ENCODE measurements at regions not wholly inside any gene's neighbourhood (a gene's known extent, or its start where the extent isn't known, plus 50 kb on each side); places are given as distances from the start of the nearest gene placed in this dataset.
A peak's percentile ranks its signal among the peaks of the same experiment; 100 is the strongest.

DNA sequence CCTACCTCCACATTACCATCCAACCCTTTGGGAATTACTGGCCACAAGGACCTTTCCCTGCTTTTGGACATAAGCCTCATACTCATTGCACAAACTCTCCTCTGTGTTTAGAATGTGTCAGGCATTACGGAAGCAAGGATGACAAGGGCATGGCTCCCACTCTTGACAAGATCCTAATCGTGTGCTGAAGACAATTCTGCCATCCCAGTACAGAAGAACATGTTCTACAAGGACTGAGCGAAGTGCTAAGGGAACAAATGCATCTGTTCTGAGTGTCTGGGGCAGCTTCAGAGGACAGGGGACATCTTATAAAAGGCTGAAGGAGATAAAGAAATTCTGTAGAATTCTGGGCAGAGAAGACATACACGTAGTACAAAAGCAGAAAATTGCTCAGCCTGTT is 378.5 kb upstream of the CAMK1G start:
- DNase-seq = no peak

DNA sequence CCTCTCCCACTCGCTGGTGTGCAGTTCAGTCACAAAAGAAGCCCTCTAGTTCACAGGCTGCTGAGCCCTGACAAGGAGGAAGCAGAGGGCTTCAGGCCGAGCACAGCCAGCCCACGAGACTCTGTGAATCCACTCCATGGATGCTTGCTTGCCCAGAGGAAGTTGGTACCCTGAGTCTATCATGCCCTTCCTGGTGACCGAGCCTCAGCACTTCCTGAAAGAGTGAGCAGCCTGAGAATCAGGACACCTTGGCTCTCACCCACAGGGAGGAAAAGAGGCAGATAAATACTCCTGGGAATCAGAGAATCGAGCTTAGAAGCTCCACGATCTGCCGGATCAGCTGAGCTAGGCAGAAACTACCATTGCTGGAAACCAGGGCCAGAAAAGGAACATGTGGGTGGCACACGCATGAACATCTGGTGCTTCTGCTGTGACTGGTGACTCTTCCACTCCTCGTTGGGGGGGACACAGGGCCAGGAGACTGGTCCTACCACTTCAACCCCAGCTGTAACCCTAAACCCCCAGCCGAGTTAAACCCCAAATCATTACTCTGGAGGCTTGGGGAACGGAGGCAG is 376.3 kb upstream of the CAMK1G start:
- peak; percentile 27 for DNase-seq

DNA sequence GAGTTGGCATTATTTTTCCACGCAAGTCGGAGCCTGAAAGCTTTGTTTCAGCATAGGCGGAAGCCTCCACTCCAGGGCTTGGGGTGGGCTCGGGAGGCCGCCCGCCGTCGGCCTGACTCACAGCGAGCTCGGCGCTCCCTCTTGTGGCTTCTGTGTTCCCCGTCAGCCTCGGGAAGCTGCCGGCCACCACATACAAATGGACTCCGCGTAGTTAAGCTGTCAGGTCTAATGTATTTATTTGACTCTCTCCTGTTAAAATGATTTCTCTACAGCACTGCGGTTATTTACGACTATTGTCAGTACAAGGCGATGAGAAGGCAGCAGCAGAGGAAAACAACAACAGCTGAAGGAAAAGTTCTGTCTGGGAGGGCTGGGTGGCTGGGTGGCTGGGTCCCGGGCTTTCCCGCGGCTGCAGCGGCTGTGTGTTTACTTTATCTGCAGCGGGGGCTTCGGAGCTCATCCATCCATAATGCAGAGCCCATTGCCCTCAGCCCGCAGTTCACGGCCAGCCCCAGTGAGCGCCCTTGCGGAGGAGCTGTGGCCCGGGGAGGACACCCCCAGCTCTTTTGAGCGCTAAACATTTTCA is 375.7 kb upstream of the CAMK1G start:
- peak; percentile 72 for DNase-seq

DNA sequence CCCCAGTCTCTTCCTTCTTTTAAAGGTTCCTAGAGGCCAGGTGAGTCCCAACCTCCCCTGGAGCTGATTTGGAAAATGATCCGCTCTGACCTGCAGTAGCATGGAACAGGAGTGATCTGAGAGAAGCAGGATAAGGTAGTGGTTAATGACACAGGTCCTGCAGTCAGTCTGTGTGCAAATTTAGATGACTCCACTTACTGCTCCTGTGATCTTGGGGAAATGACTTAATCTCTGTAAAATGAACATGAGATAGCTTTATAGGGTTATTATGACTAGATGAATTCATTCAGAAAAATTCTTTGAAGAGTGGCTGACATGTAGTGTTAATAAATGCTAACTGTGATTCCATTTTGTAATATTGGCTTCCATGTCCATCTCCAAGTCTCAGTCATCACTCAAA is 374.9 kb upstream of the CAMK1G start:
- DNase-seq = no peak

DNA sequence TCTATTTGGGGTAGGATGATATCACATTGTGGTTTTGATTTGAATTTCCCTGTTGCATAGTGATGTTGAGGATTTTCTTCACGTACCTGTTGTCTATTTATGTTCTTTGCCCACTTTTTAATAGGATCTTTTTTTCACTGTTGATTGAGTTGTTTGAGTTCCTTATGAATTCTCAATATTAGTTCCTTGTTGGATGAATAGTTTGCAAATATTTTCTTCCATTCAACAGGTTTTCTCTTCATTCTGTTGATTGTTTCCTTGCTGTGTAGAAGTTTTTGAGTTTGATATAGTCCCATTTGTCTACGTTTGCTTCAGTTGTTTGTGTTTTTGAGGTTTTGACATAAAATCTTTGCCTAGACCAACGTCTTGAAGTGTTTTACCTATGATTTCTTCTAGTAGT is 369.5 kb upstream of the CAMK1G start:
- no peak for DNase-seq

DNA sequence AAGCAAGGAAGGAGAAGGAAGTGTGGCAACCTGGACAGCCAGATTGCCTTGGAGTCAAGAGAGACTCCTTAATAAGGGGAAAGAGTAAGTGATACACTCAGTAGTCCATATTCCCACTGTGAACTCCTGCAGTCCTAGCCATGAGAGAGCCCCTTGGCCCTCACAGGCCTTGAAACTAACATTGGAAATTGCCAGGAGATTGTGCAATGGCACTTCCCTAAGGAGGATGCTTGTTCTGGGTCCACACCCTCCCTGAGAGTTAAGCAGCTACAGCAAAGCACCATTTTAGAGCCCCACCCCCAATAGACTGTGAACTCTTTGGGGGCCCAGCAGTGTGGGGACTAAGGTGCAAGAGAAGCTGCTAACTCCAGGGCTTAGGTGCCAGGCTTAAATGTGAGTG is 367.7 kb upstream of the CAMK1G start:
- no peak for DNase-seq

DNA sequence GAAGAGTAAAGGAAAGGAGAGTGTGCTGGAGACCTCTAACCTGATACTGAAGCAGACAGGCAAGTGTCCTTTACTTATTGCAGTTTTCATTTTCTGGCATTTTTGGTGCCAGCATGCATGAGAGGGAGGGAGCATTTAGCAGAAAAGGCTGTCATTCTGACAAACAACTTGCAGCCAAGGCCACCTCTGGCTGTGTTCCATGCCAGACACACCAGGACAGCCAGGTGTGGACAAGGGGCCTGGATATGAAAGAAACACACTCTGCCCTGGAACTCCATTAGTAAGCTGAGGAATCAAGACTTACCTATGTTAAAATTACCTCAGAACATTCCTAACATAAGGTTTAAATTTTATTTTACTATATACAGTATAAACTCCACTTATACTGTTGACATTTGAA is 365.4 kb upstream of the CAMK1G start:
- no peak for DNase-seq

DNA sequence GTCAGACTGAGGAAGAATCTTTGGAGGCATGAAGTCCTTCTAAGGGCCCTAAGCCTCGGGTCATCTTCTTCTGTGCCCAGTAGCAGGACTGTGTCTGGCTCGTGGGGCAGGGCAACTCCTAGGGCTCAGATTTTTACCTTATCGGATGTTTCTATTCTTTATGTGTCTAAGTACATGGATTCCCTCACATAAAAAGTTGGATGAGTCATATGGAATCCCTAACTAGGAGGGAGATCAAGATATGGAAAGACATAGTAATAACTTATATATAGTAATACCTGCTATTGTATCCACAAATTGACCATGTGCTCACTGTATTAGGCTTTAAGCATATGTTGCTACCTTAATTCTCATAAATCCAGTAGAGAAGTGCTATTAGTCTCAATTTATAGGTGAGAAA is 364.5 kb upstream of the CAMK1G start:
- no peak for DNase-seq

DNA sequence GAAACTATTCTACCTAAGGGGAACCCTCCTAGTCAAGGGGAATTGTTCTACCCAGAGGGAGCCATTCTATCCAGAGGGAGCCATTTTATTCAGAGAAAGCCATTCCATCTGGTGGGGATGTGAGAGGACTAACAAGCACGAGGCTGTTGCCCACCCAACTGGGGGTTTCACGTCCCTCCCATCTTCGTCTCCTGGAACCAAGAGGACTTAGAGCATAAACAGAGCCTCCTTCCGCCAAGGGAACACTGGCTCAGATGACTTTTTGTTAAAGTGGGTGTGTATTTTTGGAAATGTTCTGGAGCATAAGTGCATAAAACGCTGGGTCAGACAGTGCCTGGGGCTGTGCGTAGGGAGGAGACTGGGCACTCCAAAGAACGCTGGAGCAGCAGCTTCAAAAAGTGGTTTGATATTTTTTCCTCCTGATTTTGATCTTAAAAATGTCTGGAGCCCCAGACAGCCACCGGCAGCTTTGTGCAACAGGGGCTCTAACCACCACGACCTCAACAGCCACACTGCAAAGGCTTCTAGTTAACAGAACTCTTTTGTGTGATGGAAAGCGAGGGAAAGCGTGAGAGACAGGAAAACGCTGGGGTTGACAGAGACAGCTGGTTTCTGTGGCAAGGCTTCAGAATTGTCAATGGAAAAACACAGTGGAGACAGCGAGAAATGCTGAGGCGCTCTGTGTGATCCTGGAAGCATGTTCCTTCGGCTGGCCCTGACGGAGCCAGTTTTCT is 363.6 kb upstream of the CAMK1G start:
- no peak for DNase-seq

DNA sequence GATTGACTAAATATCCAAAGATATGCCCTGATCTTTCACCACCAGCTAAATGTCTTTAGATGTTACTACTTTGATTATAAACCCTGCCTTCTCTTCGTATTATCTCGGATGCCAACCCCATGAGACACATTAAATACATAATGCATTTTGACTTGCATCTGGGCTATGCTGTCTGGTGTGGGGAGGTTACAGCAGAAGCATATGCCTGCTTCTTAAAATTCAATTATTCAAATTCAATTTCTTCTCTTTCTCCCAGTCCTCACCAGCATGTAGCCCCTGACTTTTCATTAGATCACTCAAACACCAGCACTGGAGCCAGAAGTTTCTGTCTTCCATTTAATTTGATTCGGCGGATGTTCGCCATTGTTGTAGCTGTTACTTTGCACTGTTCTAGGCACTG is 360.7 kb upstream of the CAMK1G start:
- no peak for DNase-seq

DNA sequence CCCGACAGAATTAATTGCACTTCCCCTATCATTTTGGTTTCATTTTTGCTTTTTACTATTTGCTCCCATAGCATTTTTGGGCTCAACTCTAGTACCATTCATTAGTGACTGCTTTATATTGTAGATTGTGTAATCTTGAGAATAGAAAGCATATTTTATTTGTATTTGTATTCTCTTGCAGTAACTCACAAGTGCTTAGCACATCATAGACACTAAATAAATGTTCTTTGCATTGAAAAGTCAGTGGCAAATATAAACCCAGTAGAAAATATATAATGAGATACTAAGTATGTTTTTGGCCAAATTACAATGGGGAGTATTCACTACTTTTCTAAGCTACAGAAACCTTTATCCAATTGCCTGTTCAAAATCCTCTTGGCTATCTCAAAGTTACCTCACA is 359.7 kb upstream of the CAMK1G start:
- no peak for DNase-seq

DNA sequence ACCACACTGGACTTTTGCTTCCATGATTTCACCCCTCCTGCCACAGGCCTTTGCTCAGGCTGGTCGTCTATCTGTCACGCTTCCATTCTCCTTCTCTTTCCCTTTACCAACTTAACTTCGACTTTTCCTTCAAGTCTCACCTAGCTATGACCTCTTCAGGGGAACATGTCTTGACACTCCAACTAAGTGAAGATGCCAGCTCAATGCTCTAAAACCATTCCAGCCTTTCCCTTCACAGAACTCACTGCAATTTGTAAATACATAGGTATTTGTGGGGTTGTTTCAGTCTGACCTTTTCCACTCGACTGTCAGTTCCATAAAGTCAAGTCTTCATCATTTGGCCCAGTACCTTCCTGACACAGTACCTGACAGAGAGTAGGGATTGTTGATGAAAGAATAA is 358.6 kb upstream of the CAMK1G start:
- no peak for DNase-seq

DNA sequence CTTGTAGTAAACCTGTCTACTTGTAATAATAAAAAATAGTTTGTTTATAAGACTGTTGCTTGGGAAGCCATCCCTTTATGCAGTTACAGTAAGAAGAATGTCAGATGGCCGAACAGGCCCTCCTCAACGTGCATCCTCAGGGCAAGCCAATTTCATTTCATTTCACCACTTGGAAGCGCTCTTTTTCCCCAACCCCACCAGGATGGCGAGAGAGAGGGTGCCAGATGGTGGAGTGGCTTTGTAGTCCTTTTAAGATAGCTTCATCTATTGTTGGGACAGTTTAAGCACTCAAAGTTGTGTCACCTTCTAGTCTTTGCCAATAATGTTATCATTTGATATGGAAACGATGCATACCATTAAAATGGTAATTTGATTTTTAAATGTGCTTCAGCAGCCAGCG is 356.3 kb upstream of the CAMK1G start:
- DNase-seq = no peak

DNA sequence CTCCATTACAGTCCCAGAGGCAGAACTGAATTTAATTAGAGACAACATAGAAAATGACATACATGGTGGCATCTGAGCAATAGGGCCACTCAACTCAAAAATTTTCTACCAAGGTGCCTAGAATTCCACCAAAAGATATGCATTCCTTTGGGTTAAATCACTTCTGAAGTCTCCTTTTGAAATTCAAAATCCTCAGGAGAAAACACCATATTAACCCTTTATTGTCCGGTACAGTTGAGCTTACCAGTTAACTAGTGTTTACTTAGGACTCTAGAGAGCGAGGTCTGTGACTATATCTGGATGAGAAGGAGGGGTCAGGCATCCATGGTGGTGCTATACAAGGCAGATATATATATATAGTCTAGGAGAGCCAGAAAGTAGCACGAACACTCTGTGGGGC is 355.6 kb upstream of the CAMK1G start:
- DNase-seq = no peak

DNA sequence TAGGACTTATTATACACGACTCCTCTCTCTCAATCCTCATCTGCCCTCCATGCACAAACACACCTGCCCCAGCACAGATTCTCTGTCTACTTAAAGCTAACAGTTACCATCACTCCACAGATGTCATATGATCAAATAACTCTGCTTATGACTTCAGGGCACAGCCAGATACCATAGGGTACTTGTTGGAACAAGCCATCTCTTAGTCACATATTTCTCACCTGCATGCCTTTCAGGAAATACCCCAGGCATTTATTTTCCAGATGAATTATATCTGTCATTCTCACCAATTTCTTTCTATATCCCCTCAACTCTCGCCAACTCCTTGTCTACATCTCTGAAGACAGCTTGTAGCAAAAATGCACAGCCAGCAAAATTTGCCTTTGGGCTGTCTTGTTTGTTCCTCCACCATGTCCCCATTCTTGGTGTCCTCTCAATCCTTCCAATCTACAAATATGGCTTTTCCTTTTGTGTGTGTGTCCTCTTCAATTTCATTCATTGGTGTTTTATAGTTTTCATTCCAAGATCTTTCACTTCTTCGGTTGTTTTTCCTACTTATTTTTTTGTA is 353.9 kb upstream of the CAMK1G start:
- peak; percentile 57 for DNase-seq

DNA sequence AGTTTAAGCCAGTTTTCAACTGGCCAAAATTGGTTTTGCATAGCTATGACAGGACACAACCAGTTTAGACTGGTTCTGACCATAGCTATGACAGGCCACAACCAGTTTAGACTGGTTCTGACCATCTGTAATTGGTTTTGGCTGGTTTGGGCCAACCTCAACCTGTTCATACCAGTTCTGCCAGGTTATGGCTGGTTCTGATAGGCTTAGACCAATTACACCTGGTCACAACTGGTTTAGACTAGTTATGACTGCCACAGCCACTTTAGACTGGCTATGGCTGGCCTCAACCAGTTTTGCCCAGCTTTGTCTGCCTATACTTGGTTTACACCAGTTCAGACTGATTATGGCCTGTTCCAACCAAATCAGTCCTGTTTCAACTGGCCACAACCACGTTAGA is 353.2 kb upstream of the CAMK1G start:
- no peak for DNase-seq

DNA sequence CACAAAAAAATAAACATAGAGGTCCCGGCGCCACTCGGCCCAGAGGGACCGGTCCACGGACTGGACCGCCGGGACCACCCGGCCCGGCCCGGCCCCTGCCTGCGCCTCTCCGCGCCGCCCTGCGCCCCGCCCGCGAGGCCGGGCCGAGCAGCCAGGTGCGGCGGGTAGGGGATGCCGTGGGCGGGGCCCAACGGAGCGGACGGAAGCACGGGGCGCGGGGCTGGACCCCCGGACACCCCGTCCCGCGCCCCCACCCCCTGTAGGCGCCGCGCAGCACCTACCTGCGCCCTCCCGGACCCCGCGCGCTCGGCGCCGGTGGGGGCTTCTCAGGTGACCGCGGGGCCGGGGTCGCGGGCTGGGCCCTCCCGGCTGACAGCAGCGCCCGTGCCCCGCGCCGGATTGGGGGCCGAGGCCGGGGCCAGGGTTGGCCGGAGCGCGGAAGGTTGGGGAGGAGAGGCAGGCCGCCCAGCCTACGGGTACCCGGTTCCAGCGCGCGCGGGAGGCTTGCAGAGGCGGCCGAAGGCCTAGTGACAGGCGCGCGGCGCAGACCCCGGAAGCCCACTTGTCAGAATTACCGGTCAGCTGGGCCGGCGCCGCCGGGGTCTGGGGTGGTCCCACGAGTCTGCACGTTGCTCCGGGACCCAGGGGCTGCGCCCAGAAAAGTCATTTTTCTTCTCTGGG is 351.9 kb upstream of the CAMK1G start:
- DNase-seq = no peak

DNA sequence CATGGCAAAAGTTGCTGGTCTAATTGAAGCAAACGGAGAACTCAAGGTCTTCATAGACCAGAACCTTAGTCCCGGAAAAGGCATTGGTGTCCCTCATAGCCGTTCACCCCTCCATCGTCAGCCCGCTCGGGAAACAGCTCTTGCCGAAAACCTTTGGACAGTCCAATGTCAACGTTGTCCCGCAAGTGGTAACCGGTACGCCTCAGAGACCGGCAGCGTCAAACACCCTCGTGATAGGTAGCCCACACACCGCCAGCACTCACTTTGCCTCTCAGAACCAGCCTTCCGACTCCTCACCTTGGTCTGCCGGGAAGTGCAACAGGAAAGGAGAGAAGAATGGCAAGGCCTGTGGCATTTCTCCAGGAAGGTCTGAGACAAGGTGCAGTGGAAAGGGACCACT is 351.3 kb upstream of the CAMK1G start:
- no peak for DNase-seq

DNA sequence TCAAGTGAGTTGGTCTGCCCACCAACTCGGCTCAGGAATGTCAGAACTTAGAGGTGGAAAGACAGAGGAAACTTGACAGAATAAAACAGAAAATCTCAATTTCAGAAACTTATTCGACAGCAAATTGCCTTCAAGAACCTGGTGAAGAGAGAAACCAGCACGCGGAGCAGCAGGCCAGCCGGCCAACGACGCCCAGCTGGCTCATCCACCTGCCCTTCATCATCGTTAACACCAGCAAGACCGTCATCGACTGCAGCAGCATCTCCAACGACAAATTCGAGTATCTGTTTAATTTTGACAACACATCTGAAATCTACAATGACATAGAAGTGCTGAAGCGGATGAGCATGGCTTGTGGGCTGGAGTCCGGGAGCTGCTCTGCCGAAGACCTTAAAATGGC is 350.8 kb upstream of the CAMK1G start:
- DNase-seq = no peak

DNA sequence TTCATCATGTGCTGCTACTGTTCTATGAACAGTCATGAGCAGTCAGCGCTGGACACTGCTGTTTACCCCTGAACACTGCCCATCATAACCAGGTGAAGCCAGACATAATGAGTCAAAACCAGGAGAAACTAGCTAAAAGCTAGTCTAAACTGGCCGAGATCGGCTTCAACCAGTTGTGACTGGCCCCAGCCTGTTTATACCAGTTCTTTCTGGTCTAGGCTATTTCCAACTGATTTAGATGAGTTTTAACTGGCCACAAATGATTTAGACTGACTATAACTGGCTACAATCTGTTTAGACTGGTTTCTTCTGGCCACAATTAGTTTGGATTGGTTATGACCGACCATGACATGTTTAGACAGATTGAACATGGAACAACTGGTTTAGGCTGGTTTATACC is 348.3 kb upstream of the CAMK1G start:
- DNase-seq = no peak

DNA sequence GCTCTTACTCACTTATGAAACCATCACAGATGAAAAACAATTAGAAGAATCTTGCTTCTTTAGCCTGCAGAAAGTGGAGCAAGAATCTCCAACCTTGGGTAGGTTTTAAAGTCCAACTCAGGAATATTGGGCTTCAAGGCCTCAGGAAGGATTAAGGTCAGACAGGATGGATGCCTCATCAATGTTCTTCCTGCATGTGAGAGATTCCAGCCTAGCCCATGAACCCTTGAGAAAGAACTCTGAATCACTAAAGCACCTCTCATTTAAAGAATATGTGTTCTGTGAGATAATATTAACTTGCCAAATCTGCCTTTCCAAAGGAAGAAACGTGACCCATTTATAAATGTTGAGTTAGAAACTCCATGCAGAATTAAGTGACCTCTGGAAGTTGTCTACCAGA is 345.2 kb upstream of the CAMK1G start:
- DNase-seq = no peak

DNA sequence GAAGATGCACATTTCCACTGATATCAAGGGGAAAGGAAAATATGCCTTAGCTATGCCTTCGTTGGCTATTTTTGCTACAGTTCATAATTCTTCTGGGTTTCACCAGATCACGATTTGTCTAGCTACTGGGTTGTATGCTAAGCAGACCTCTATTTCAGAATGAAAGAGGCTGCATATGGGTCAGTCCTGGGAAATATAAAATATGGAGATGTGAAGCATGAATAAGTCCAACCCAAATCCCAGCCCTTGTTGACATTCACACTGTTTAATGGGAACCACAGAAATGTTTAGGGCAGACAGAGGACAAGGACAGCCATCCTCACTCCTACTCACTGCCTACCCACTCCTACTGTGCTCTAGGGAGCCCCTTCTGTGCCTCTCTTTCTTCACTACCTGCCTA is 343.2 kb upstream of the CAMK1G start:
- DNase-seq = no peak

DNA sequence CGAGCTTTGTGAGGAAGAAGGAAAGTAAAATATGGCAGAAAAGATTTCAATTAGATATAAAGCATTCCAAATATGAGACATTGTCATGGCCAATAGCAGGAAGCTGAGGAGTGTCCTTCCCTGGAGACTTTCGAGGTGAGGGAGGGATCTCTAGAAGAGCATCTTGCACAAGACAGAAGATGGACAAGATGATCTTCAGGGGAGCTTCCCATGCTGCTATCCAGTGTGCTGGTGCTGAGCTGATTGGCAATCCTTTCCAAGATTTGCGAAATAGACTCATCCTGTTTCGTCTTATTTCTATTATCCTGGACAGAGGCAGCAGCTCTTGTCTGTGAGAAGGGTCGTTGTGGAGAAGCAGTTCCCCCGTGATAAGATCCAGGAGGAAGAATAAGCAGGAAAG is 342.0 kb upstream of the CAMK1G start:
- no peak for DNase-seq
